DMS153 (cell line): ENCODE measurements at regions not wholly inside any gene's neighbourhood (a gene's known extent, or its start where the extent isn't known, plus 50 kb on each side); places are given as distances from the start of the nearest gene placed in this dataset.

ENCODE experiments used
- DNase-seq: peaks from one replicate; lab custom pipeline; 2025; lab: John Stamatoyannopoulos, UW

- DNase-seq: no peak
Observed at GRCh38 chr6:134739299-134740026, 210.4 kb downstream of the ALDH8A1 start.

- no peak for DNase-seq
Observed at GRCh38 chr6:134738211-134738885, 211.6 kb downstream of the ALDH8A1 start.

GRCh38 chr6:134735461-134735860 is 214.4 kb downstream of the ALDH8A1 start:
- DNase-seq: no peak

- DNase-seq: no peak
Observed at GRCh38 chr6:134734312-134734869, 215.5 kb downstream of the ALDH8A1 start.

- DNase-seq: no peak
Observed at GRCh38 chr6:134733801-134734200, 216.1 kb downstream of the ALDH8A1 start.

GRCh38 chr6:134732763-134733162 is 217.1 kb downstream of the ALDH8A1 start:
- DNase-seq: no peak

- no peak for DNase-seq
Observed at GRCh38 chr6:134731615-134732014, 218.3 kb downstream of the ALDH8A1 start.

- no peak for DNase-seq
Observed at GRCh38 chr6:134730013-134730412, 219.9 kb downstream of the ALDH8A1 start.

- no peak for DNase-seq
Observed at GRCh38 chr6:134729561-134729960, 220.3 kb downstream of the ALDH8A1 start.

- no peak for DNase-seq
Observed at GRCh38 chr6:134727081-134727480, 222.8 kb downstream of the ALDH8A1 start.

GRCh38 chr6:134725590-134725989 is 224.3 kb downstream of the ALDH8A1 start:
- DNase-seq: no peak

- DNase-seq: no peak
Observed at GRCh38 chr6:134724771-134725340, 225.0 kb downstream of the ALDH8A1 start.

GRCh38 chr6:134723081-134723871 is 226.6 kb downstream of the ALDH8A1 start:
- no peak for DNase-seq

GRCh38 chr6:134722200-134722870 is 227.6 kb downstream of the ALDH8A1 start:
- DNase-seq: no peak

GRCh38 chr6:134721060-134721405 is 228.9 kb downstream of the ALDH8A1 start:
- DNase-seq: no peak

GRCh38 chr6:134720353-134721059 is 229.4 kb downstream of the ALDH8A1 start:
- DNase-seq: no peak

- DNase-seq: no peak
Observed at GRCh38 chr6:134719911-134720310, 230.0 kb downstream of the ALDH8A1 start.

- no peak for DNase-seq
Observed at GRCh38 chr6:134719286-134719685, 230.6 kb downstream of the ALDH8A1 start.

- DNase-seq: no peak
Observed at GRCh38 chr6:134714679-134715078, 235.2 kb downstream of the ALDH8A1 start.

- peak; percentile 19 for DNase-seq
Observed at GRCh38 chr6:134714113-134714512, 235.8 kb downstream of the ALDH8A1 start.

- DNase-seq: no peak
Observed at GRCh38 chr6:134712311-134712710, 237.6 kb downstream of the ALDH8A1 start.
